ENCODE measurements at regions not wholly inside any gene's neighbourhood (a gene's known extent, or its start where the extent isn't known, plus 50 kb on each side); places are given as distances from the start of the nearest gene placed in this dataset.

- no peak for TF ChIP-seq PKNOX1 (IDR thresholded peaks at IDR 0.05)
- no peak for TF ChIP-seq FOXM1 (IDR thresholded peaks at IDR 0.05; ENCODE audit: borderline replicate concordance)
- no peak for TF ChIP-seq SP1 (IDR thresholded peaks at IDR 0.05)
- no peak for TF ChIP-seq CTBP1 (IDR thresholded peaks at IDR 0.05; ENCODE audit: borderline replicate concordance)
- no peak for TF ChIP-seq FOXA1 (IDR thresholded peaks at IDR 0.05)
- no peak for TF ChIP-seq SUZ12 (IDR thresholded peaks at IDR 0.05)
- TF ChIP-seq ELF4 (IDR thresholded peaks at IDR 0.05): no peak
- TF ChIP-seq HDGF (IDR thresholded peaks at IDR 0.05; ENCODE audit: borderline replicate concordance): no peak
- TF ChIP-seq NFRKB (IDR thresholded peaks at IDR 0.05): no peak
- no peak for TF ChIP-seq TARDBP (IDR thresholded peaks at IDR 0.05)
- no peak for TF ChIP-seq BHLHE40 (IDR thresholded peaks at IDR 0.05; ENCODE audit: borderline replicate concordance)
Observed at GRCh38 chr16:5862103-5862840, 764.7 kb upstream of the EEF2KMT start.
